IMR-90 (cell line): ENCODE measurements at regions not wholly inside any gene's neighbourhood (a gene's known extent, or its start where the extent isn't known, plus 50 kb on each side); places are given as distances from the start of the nearest gene placed in this dataset.

Experiments used
- ATAC-seq: fragments of 200-7000 bp; cut with Tn5 transposase; 2 replicates; pipeline ENCODE4 v1.9.1; 2020; ENCODE audit warnings: low read depth, mild to moderate bottlenecking, moderate library complexity
- BruUV-seq: library from RNA; stranded (reverse); fragments of 400-500 nt; replicated peaks from 2 replicates; lab custom pipeline; 2021; lab: Mats Ljungman, UMichigan
- CTCF ChIA-PET: fragments of 300-600 bp; formaldehyde crosslinking; extraction: SDS; loops from one replicate; lab custom pipeline; 2021; ENCODE audit warnings: antibody characterized with exemption; lab: Yijun Ruan, JAX
- POLR2A ChIA-PET: fragments of 300-600 bp; sonication (Branson Sonifier 250); formaldehyde crosslinking; loops from one replicate; lab custom pipeline; 2022; ENCODE audit warnings: antibody characterized with exemption; ENCODE audit not compliant: unreplicated experiment; lab: Charles Lee
- DNase-seq: peaks from one replicate; pipeline ENCODE4 v3.0.0; 2013
- H2AFZ ChIP-seq: replicated peaks from 2 replicates; pipeline ENCODE3; 2013; ENCODE audit warnings: low read length, mild to moderate bottlenecking; ENCODE audit not compliant: poor library complexity
- H2AK5ac ChIP-seq: 2 replicates; pipeline ENCODE4 v1.6.1; 2013; ENCODE audit warnings: low read depth, low read length, inconsistent platforms
- H2AK9ac ChIP-seq: replicated peaks from 2 replicates; pipeline ENCODE3; 2013; ENCODE audit warnings: mild to moderate bottlenecking, low read depth, low read length, moderate library complexity; ENCODE audit not compliant: poor library complexity
- H2BK120ac ChIP-seq: 2 replicates; pipeline ENCODE4 v1.6.1; 2013; ENCODE audit warnings: low read depth, low read length, inconsistent platforms
- H2BK15ac ChIP-seq: 3 replicates; pipeline ENCODE4 v1.6.1; 2013; ENCODE audit warnings: low read depth, low read length, inconsistent platforms
- H2BK20ac ChIP-seq: 2 replicates; pipeline ENCODE4 v1.6.1; 2013; ENCODE audit warnings: low read depth, mild to moderate bottlenecking, inconsistent platforms, low read length, moderate library complexity
- H2BK5ac ChIP-seq: 2 replicates; pipeline ENCODE4 v1.6.1; 2013; ENCODE audit warnings: mild to moderate bottlenecking, low read depth, low read length, inconsistent platforms; ENCODE audit not compliant: poor library complexity, severe bottlenecking
- H3K14ac ChIP-seq: replicated peaks from 2 replicates; pipeline ENCODE4 v1.6.1; 2013; ENCODE audit warnings: low read depth, low read length, inconsistent platforms
- H3K18ac ChIP-seq: 2 replicates; pipeline ENCODE4 v1.6.1; 2013; ENCODE audit warnings: low read depth, low read length, control low read depth
- H3K23ac ChIP-seq: 2 replicates; pipeline ENCODE4 v1.6.1; 2013; ENCODE audit warnings: low read depth, low read length, inconsistent platforms
- H3K27ac ChIP-seq: 2 replicates; pipeline ENCODE4 v1.5.1; 2013; ENCODE audit warnings: mild to moderate bottlenecking, control low read depth, low read length; ENCODE audit not compliant: insufficient read depth
- H3K27me3 ChIP-seq: 2 replicates; pipeline ENCODE4 v1.6.1; 2013; ENCODE audit warnings: low read length; ENCODE audit not compliant: control insufficient read depth, insufficient read depth
- H3K36me3 ChIP-seq: 2 replicates; pipeline ENCODE4 v1.6.1; 2013; ENCODE audit warnings: low read length, mixed read lengths; ENCODE audit not compliant: control insufficient read depth, insufficient read depth
- H3K4ac ChIP-seq: 2 replicates; pipeline ENCODE4 v1.6.1; 2013; ENCODE audit warnings: low read depth, low read length, inconsistent platforms
- H3K4me1 ChIP-seq: 2 replicates; pipeline ENCODE4 v1.6.1; 2013; ENCODE audit warnings: low read length, mixed read lengths; ENCODE audit not compliant: control insufficient read depth, insufficient read depth
- H3K4me2 ChIP-seq: 2 replicates; pipeline ENCODE4 v1.6.1; 2013; ENCODE audit warnings: low read depth, mild to moderate bottlenecking, control low read depth, low read length, moderate library complexity
- H3K4me3 ChIP-seq: 2 replicates; pipeline ENCODE4 v1.5.1; 2013; ENCODE audit warnings: low read depth, mild to moderate bottlenecking, control low read depth, low read length, moderate library complexity; ENCODE audit not compliant: insufficient read depth
- H3K56ac ChIP-seq: 2 replicates; pipeline ENCODE4 v1.6.1; 2013; ENCODE audit warnings: low read length, inconsistent platforms; ENCODE audit not compliant: insufficient read depth; ENCODE audit errors: extremely low read depth
- H3K79me1 ChIP-seq, 2 experiments: 2 replicates each; pipeline ENCODE4 v1.6.1; 2013; ENCODE audit warnings: low read length in 2 of 2, inconsistent platforms in 1 of 2, low read depth in 1 of 2
- H3K9ac ChIP-seq: 2 replicates; pipeline ENCODE4 v1.6.1; 2013; ENCODE audit warnings: low read depth, low read length, control low read depth
- H3K9me1 ChIP-seq: 2 replicates; pipeline ENCODE4 v1.6.1; 2013; ENCODE audit warnings: low read length, inconsistent platforms; ENCODE audit not compliant: insufficient read depth
- H3K9me3 ChIP-seq: 2 replicates; pipeline ENCODE4 v1.6.1; 2013; ENCODE audit warnings: low read length; ENCODE audit not compliant: control insufficient read depth, insufficient read depth
- H4K20me1 ChIP-seq: 2 replicates; pipeline ENCODE4 v1.6.1; 2013; ENCODE audit warnings: low read length, inconsistent platforms; ENCODE audit not compliant: insufficient read depth
- H4K5ac ChIP-seq: 2 replicates; pipeline ENCODE4 v1.6.1; 2013; ENCODE audit warnings: mild to moderate bottlenecking, low read depth, low read length, control low read depth
- H4K8ac ChIP-seq, 2 experiments: 2 replicates each; pipeline ENCODE4 v1.6.1; 2013; ENCODE audit warnings: low read depth in 2 of 2, low read length in 2 of 2, control low read depth in 1 of 2, inconsistent platforms in 1 of 2
- H4K91ac ChIP-seq: 2 replicates; pipeline ENCODE4 v1.6.1; 2013; ENCODE audit warnings: low read depth, low read length, inconsistent platforms; ENCODE audit not compliant: insufficient read depth
- MXI1 ChIP-seq: IDR thresholded peaks from 2 replicates; pipeline ENCODE4 v1.6.1; 2012; ENCODE audit warnings: low read depth, mild to moderate bottlenecking, low read length, moderate library complexity, borderline replicate concordance
- WGBS, 2 experiments: methylation state at CpG; one replicate each; pipeline versions ENCODE4 v1.1.5 to v1.1.7; 2013; ENCODE audit warnings: missing lambda C conversion rate in 2 of 2; ENCODE audit not compliant: insufficient read length in 1 of 2; ENCODE audit errors: extremely low coverage in 2 of 2; 5-methylcytosine and 5-hydroxymethylcytosine counted together
- dilution Hi-C: fragments of 300-500 bp; cut with HindIII; formaldehyde crosslinking; loops from one replicate; pipeline ENCODE4 v1.14.3; 2018; ENCODE audit warnings: low sequenced_read_pairs; ENCODE audit not compliant: unreplicated experiment
- in situ Hi-C: fragments of 300-500 bp; cut with MboI; formaldehyde crosslinking; loops from 3 replicates; pipeline ENCODE4 v1.14.3; 2019; ENCODE audit warnings: low sequenced_read_pairs, inconsistent platforms, mixed read lengths
- intact Hi-C: fragments of 100-400 bp; cut with micrococcal nuclease; formaldehyde crosslinking; loops from 2 replicates; pipeline ENCODE4 v1.10.0; 2022

DNA sequence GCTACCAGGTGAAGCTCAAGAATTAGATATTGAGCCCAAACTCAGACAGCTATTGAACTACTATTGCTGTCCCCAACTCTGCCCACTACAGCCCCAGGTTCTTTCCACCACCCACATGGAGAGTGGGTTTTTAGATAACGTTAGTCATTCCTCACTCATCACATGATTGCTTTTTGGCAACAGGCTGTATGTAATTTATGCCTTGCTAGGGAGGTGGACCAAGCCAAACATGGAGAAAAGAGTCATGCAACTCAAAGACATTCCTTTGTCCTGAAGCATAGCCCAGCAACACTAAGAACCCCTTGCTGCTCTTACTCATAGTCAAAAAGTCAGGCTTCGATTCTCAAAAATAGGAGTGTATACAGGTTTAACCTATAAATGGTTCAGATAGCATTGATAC lies 275.9 kb upstream of the VCX3A start:
- H2BK20ac ChIP-seq, result no peak overlapping the region
- H3K4me2 ChIP-seq, result no peak overlapping the region
- no peak overlapping the region for H4K5ac ChIP-seq
- H2BK5ac ChIP-seq, result no peak overlapping the region
- H2AK9ac ChIP-seq, result no peak overlapping the region
- no peak overlapping the region for H3K23ac ChIP-seq
- no peak overlapping the region for H3K4me3 ChIP-seq
- H2BK15ac ChIP-seq, result no peak overlapping the region
- H3K4ac ChIP-seq, result no peak overlapping the region
- no peak overlapping the region for H3K9ac ChIP-seq
- ChIA-PET CTCF (no interaction called here), POLR2A (no interaction called here)
- dilution Hi-C loops, result no loop called here
- no peak overlapping the region for H4K91ac ChIP-seq
- no peaks in the 10 kb centered on the region for H3K79me1 ChIP-seq
- no peak overlapping the region for H2AK5ac ChIP-seq
- H3K36me3 ChIP-seq, result no peaks in the 10 kb centered on the region
- H4K8ac ChIP-seq, result no peak overlapping the region
- no peaks in the 10 kb centered on the region for H3K27me3 ChIP-seq
- H3K56ac ChIP-seq, result no peak overlapping the region
- TF ChIP-seq MXI1, result no peak
- BruUV-seq, result no TSS peak
- H3K9me1 ChIP-seq, result no peaks in the 10 kb centered on the region
- no peak overlapping the region for H3K27ac ChIP-seq
- DNase-seq (no peak), ATAC-seq (no peak)
- no peaks in the 10 kb centered on the region for H4K20me1 ChIP-seq
- no peak overlapping the region for H2AFZ ChIP-seq
- no CpG with 5 or more reads among the region's 2 CpGs for WGBS, 2 experiments
- in situ Hi-C loops, result no loop called here
- no peak overlapping the region for H2BK120ac ChIP-seq
- H3K9me3 ChIP-seq, result peaks cover 17% of the 10 kb centered on the region
- no peaks in the 10 kb centered on the region for H3K4me1 ChIP-seq
- H3K18ac ChIP-seq, result no peak overlapping the region
- H3K14ac ChIP-seq, result no peak overlapping the region
- intact Hi-C loops, result no loop called here
